AG09319 (cell line): ENCODE measurements at regions not wholly inside any gene's neighbourhood (a gene's known extent, or its start where the extent isn't known, plus 50 kb on each side); places are given as distances from the start of the nearest gene placed in this dataset.

ENCODE experiments used
- DNase-seq: peaks from one replicate; pipeline ENCODE4 v3.0.0-alpha.2; 2010; ENCODE audit warnings: low read depth; ENCODE audit errors: extremely low read depth
- CTCF ChIP-seq: IDR thresholded peaks from 2 replicates; pipeline ENCODE4 v1.5.1; 2011; ENCODE audit warnings: low read depth, mild to moderate bottlenecking, inconsistent platforms, low read length, moderate library complexity

GRCh38 chr12:40566271-40566670 lies 126.0 kb upstream of the CNTN1 start:
- TF ChIP-seq CTCF, result no peak

GRCh38 chr12:40569626-40570179 lies 122.5 kb upstream of the CNTN1 start:
- TF ChIP-seq CTCF, result no peak
- no peak for DNase-seq

More at GRCh38 chr12:40566271-40566670, 126.0 kb upstream of the CNTN1 start:
- no peak for DNase-seq

- DNase-seq, result no peak
Observed at GRCh38 chr12:40573024-40573423, 119.2 kb upstream of the CNTN1 start.

GRCh38 chr12:40575987-40576386 lies 116.3 kb upstream of the CNTN1 start:
- no peak for DNase-seq
- TF ChIP-seq CTCF, result no peak

More at GRCh38 chr12:40573024-40573423, 119.2 kb upstream of the CNTN1 start:
- TF ChIP-seq CTCF, result no peak

- TF ChIP-seq CTCF, result no peak
- DNase-seq, result no peak
Observed at GRCh38 chr12:40577834-40578233, 114.4 kb upstream of the CNTN1 start.

GRCh38 chr12:40579687-40580086 lies 112.6 kb upstream of the CNTN1 start:
- no peak for TF ChIP-seq CTCF
- no peak for DNase-seq

- TF ChIP-seq CTCF, result no peak
Observed at GRCh38 chr12:40580346-40580745, 111.9 kb upstream of the CNTN1 start.

More at GRCh38 chr12:40580346-40580745, 111.9 kb upstream of the CNTN1 start:
- DNase-seq, result no peak
